PFSK-1 (cell line): ENCODE measurements at regions not wholly inside any gene's neighbourhood (a gene's known extent, or its start where the extent isn't known, plus 50 kb on each side); places are given as distances from the start of the nearest gene placed in this dataset.

Source experiments
- FOXP2 ChIP-seq: optimal IDR thresholded peaks from 2 replicates; pipeline ENCODE3; 2011; ENCODE audit warnings: borderline replicate concordance, control low read depth, inconsistent platforms; ENCODE audit not compliant: insufficient read depth; ENCODE audit errors: extremely low read length, extremely low read depth
- POLR2AphosphoS5 ChIP-seq: IDR thresholded peaks from 2 replicates; pipeline ENCODE4 v1.6.1; 2012; ENCODE audit warnings: low read depth, mild to moderate bottlenecking, control low read depth, low read length, moderate library complexity
- REST ChIP-seq, 2 experiments: IDR thresholded peaks; 2 replicates each; pipeline versions ENCODE4 v1.6.1 to v1.8.0; 2011 to 2012; ENCODE audit warnings: low read depth in 2 of 2, low read length in 2 of 2, control low read depth in 1 of 2, inconsistent platforms in 1 of 2, mild to moderate bottlenecking in 1 of 2, moderate library complexity in 1 of 2; ENCODE audit not compliant: insufficient read depth in 1 of 2
- SIN3A ChIP-seq: IDR thresholded peaks from 2 replicates; pipeline ENCODE4 v1.6.1; 2012; ENCODE audit warnings: mild to moderate bottlenecking, low read length, moderate library complexity, borderline replicate concordance; ENCODE audit not compliant: insufficient read depth
- TAF1 ChIP-seq: IDR thresholded peaks from 2 replicates; pipeline ENCODE4 v1.6.1; 2012; ENCODE audit warnings: low read length, control low read depth, borderline replicate concordance; ENCODE audit not compliant: insufficient read depth

GRCh38 chr10:130802301-130802700, 509.2 kb downstream of the TCERG1L start:
- TF ChIP-seq TAF1 (no peak), SIN3A (no peak), FOXP2 (no peak), REST (IDR thresholded peaks at IDR 0.05; ENCODE audit: insufficient read depth in 1 of 2, low read depth in 2 of 2, low read length in 2 of 2) (no peak), POLR2AphosphoS5 (no peak)

DNA sequence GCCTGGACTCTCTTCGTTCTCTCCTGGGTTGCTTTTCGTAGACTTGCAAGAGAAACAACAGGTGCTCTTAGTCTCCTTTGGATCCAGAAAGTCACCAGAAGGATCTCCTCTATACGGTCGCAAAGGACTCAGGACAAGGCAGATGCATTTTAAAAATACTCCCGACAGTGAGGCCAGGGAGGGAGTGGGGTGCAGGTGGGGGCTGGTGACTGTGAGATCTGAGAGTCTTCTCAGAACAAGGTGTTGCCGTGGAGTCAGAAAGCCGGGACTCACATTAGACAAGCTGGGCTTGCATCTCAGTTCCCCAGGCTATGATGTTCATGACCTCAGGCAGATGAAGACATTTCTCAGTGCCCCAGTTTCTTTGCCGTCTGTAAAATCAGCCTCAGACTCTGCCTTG, 507.2 kb downstream of the TCERG1L start:
- no peak for TF ChIP-seq TAF1
- no peak for TF ChIP-seq REST (IDR thresholded peaks at IDR 0.05; ENCODE audit: insufficient read depth in 1 of 2, low read depth in 2 of 2, low read length in 2 of 2)
- no peak for TF ChIP-seq SIN3A
- no peak for TF ChIP-seq POLR2AphosphoS5

DNA sequence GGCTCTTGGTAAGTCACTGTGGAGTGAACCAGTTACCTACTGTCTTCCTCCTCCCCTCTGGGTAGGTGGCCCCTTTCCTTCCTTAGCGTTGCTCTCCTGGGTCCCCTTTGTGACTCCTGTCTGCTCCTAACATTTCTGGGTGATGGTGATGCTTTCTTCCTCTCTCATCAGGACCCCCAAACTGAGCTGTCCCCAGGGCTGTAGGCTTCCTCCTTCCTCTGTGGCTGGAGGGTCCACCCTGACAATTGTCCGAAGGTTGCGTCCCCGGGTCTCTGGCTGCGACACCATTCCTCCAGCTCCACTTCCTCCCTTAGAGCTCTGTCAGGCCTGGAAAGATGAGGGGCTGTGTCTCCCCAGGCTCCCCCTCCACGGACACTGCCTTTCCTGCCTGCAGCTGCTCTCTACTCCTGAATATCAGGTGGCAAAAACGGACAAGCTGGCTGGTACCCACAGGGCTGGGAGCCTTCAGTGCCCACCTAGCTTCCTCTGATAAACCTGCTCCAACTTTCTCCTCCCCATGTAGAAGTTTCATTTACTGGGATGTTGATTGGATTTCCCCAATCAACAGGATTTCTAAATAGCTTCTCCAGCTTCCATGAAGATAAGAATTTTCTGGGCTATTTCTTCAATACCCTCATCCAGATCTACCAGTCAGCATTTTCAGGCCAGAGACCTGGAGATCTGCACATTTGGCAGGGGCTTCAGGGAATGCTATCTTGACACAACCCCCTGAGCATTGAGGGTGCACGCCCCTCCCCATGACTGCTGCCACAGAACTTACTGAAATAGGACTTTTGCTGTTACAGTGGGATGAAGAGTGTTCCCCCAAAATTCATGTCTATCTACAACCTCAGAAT, 506.5 kb downstream of the TCERG1L start:
- TF ChIP-seq FOXP2: no peak
- no peak for TF ChIP-seq REST (IDR thresholded peaks at IDR 0.05; ENCODE audit: insufficient read depth in 1 of 2, low read depth in 2 of 2, low read length in 2 of 2)
- TF ChIP-seq TAF1: no peak
- no peak for TF ChIP-seq SIN3A
- no peak for TF ChIP-seq POLR2AphosphoS5

DNA sequence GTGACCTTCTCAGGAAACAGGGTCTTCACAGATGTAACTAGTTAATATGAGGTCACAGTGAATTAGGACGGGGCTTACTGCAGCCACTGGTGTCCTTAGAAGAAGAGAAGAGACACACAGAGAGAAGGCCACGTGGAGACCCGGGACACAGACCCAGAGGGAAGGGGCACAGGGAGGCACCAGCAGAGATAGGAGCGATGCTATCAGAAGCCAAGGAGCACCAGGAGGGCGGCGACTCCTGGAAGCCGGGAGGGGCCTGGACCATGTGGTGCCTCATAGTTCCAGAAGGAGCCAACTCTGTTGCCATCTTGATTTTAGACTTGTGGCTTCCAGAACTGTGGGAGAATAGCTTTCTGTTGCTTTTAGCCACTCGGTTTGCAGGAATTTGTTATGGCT, 505.9 kb downstream of the TCERG1L start:
- TF ChIP-seq TAF1: no peak
- no peak for TF ChIP-seq POLR2AphosphoS5
- no peak for TF ChIP-seq REST (IDR thresholded peaks at IDR 0.05; ENCODE audit: insufficient read depth in 1 of 2, low read depth in 2 of 2, low read length in 2 of 2)
- TF ChIP-seq SIN3A: no peak
- no peak for TF ChIP-seq FOXP2
